Right cardiac atrium (tissue), 5 donors: ENCODE measurements at regions not wholly inside any gene's neighbourhood (a gene's known extent, or its start where the extent isn't known, plus 50 kb on each side); places are given as distances from the start of the nearest gene placed in this dataset.
A peak's percentile ranks its signal among the peaks of the same experiment; 100 is the strongest.

Experiments used
- ATAC-seq, 2 donors: fragments of 200-7000 bp; cut with Tn5 transposase; one replicate each; pipeline versions ENCODE4 v1.8.0 to v1.9.1; 2020; ENCODE audit warnings: moderate library complexity in 2 of 2, mild to moderate bottlenecking in 1 of 2
- DNase-seq, 3 donors: peaks; one replicate each; pipeline ENCODE4 v3.0.0-alpha.2; 2020
- H3K27ac ChIP-seq: one replicate; pipeline ENCODE4 v1.5.1; 2013; ENCODE audit warnings: mild to moderate bottlenecking, low read length, control low read depth, moderate library complexity
- H3K27me3 ChIP-seq: one replicate; pipeline ENCODE4 v1.6.1; 2013; ENCODE audit not compliant: control insufficient read depth, insufficient read depth
- H3K4me1 ChIP-seq: one replicate; pipeline ENCODE4 v1.6.1; 2013; ENCODE audit warnings: low read length; ENCODE audit not compliant: control insufficient read depth, insufficient read depth
- H3K4me3 ChIP-seq: one replicate; pipeline ENCODE4 v1.5.1; 2013; ENCODE audit warnings: low read length, control low read depth
- H3K9me3 ChIP-seq: one replicate; pipeline ENCODE4 v1.6.1; 2013; ENCODE audit warnings: low read length; ENCODE audit not compliant: control insufficient read depth
- WGBS: extraction: QIAGEN DNeasy Blood & Tissue Kit; methylation state at CpG from one replicate; pipeline ENCODE4 v1.1.7; 2013; 5-methylcytosine and 5-hydroxymethylcytosine counted together
- intact Hi-C, 4 donors: fragments of 100-400 bp; cut with DNase I; formaldehyde crosslinking; loops; one replicate each; pipeline versions ENCODE4 v1.11.0 to v1.14.0; 2022 to 2023
- donor health status: healthy with polysubstance abuse.
- donor health status: DM: no; HTN: yes; CAD: no.
- donor health status: DM: no; HTN: no; CAD: no.
- donor health status: DM: no; HTN: yes; CAD: no; lungs with severe emphysema.
- donor health status: DM: yes; HTN: yes; CAD: no.

- Histone ChIP-seq H3K4me3 (no peak overlapping the region), H3K4me1 (no peaks in the 10 kb centered on the region), H3K27ac (no peak overlapping the region), H3K27me3 (no peaks in the 10 kb centered on the region), H3K9me3 (no peaks in the 10 kb centered on the region)
- 74% methylated on average over 2 of the region's 2 CpGs for WGBS
- DNase-seq (no peak), ATAC-seq (no peak)
- intact Hi-C loops: no loop called here
Observed at GRCh38 chr21:28252928-28253327, 739.7 kb downstream of the LTN1 start.

GRCh38 chr21:28250946-28251345, 741.7 kb downstream of the LTN1 start:
- intact Hi-C loops: no loop called here
- Histone ChIP-seq H3K27ac (no peak overlapping the region), H3K9me3 (no peaks in the 10 kb centered on the region), H3K27me3 (no peaks in the 10 kb centered on the region), H3K4me1 (no peaks in the 10 kb centered on the region), H3K4me3 (no peak overlapping the region)
- ATAC-seq (no peak), DNase-seq (no peak)
- WGBS: 96% methylated on average over 4 of the region's 4 CpGs

DNA sequence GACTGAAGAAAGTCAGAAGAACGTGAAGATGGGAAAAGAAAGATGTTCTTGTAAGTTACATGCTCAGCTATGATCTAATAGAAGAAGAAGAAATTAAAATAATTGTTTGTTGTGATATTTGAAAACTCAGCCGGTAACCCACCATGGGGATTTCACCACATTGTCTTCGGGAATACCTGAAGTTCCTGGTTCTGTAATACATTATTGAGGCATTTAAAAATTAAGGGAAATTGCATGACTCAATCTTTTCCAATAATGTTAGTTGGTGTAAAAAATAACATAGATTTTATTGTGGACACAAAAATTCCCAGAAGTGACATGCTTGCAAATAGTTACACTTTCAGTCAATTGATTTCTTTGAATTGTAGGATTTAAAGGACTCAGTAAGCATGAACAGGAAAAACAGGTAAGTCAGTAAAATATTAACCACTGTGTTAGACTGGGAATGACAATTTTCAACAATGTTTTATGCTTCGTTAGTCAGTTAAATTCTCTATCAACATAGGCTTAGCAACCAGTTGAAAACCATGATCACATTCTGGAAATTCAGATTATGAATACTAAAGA, 745.1 kb downstream of the LTN1 start:
- Histone ChIP-seq H3K4me3 (no peak overlapping the region), H3K4me1 (no peaks in the 10 kb centered on the region), H3K9me3 (no peaks in the 10 kb centered on the region), H3K27me3 (no peaks in the 10 kb centered on the region), H3K27ac (no peak overlapping the region)
- WGBS: 95% methylated on average over 4 of the region's 4 CpGs
- DNase-seq (no peak), ATAC-seq (no peak)
- intact Hi-C loops: no loop called here

DNA sequence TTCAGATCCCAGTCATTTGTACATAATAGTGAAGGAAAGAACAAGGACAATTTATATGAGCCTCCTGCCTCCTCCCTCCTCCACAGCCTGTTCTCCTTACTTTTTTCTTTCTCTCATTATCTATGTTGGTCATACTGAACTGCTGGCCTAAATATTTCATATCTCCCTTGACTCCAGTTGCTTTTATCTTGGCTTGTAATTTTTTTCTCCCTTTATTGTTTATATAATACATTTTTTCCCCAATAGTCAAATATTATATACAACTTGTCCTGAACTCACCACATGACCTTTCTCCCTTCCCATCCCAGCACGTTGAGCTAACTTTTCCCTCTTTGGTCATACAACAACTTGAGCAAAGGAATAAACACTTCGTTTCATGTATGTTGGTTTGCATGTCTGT, 752.1 kb downstream of the LTN1 start:
- no peaks in the 10 kb centered on the region for H3K9me3 ChIP-seq
- intact Hi-C loops: no loop called here
- H3K4me1 ChIP-seq: peaks cover 4% of the 10 kb centered on the region
- no peak overlapping the region for H3K27ac ChIP-seq
- H3K27me3 ChIP-seq: no peaks in the 10 kb centered on the region
- ATAC-seq (no peak), DNase-seq (no peak)
- WGBS: 73% methylated on average over 2 of the region's 2 CpGs
- H3K4me3 ChIP-seq: no peak overlapping the region

DNA sequence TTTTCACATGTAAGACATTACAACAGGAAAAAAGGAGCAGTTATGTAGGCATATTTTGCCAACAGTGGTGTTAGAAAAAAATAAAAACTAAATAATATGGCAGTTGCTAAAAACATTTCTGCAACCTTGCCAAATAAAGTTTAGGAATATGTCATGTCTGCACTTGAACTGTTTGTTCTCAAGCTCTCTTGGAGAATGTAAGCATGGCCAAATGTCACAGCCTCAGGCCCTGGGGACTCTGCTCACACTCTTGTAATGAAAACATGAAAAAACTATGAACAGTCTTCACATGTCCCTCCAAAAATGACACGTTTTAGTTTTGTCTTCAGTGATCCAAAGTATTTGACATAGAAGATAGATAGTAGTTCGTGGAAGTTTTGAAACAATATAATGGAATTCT, 753.3 kb downstream of the LTN1 start:
- Histone ChIP-seq H3K4me3 (no peak overlapping the region), H3K27ac (peak overlapping the region; percentile 45), H3K4me1 (peaks cover 7% of the 10 kb centered on the region), H3K27me3 (no peaks in the 10 kb centered on the region), H3K9me3 (no peaks in the 10 kb centered on the region)
- DNase-seq: peak; percentile 57 to 92 (median 65)
- ATAC-seq: peak; percentile 69 to 91
- WGBS: 29% methylated on average over 2 of the region's 2 CpGs
- intact Hi-C loops: no loop called here

DNA sequence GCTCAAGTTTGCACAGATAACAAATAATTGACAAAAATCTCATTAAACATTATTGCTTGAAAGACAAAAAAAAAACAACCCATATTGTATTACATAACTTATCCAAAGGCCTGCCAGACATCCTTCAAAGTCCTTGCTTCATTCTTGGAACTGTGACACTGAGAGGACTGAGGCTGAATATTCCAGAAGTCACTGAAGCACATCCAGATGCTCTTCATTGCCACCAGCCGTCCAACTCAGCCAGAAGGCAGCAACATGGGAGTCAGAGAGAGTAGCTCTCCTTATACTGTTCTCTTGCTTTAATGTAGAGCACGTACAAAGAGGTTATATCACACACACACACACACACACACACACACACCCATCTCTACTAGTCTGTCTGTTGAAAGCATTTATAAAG, 755.0 kb downstream of the LTN1 start:
- DNase-seq: peak in 2 of 3 donors; percentile 14 to 55
- H3K27ac ChIP-seq: no peak overlapping the region
- H3K27me3 ChIP-seq: no peaks in the 10 kb centered on the region
- peak in 1 of 2 donors; percentile 54 for ATAC-seq
- intact Hi-C loops: no loop called here
- no peak overlapping the region for H3K4me3 ChIP-seq
- peaks cover 7% of the 10 kb centered on the region for H3K4me1 ChIP-seq
- H3K9me3 ChIP-seq: no peaks in the 10 kb centered on the region
- WGBS: 58% methylated on average over 2 of the region's 2 CpGs

- peak; percentile 53 to 75 for ATAC-seq
Observed at GRCh38 chr21:28235169-28235895, 757.3 kb downstream of the LTN1 start.

DNA sequence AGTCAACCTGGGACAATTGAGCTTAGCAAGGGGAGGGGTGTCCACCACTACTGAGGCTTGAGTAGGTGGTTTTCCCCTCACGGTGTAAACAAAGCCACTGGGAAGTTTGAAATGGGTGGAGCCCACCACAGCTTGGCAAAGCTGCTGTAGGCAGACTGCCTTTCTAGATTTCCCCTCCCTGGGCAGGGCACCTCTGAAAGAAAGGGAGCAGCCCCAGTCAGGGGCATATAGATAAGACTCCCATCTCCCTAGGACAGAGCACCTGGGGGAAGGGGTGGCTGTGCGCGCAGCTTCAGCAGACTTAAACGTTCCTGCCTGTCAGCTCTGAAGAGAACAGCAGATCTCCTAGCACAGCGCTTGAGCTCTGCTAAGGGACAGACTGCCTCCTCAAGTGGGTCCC, 758.4 kb downstream of the LTN1 start:
- intact Hi-C loops: no loop called here
- no peaks in the 10 kb centered on the region for H3K27me3 ChIP-seq
- H3K27ac ChIP-seq: no peak overlapping the region

More at GRCh38 chr21:28235169-28235895, 757.3 kb downstream of the LTN1 start:
- intact Hi-C loops: no loop called here
- 45% methylated on average over 3 of the region's 3 CpGs for WGBS
- no peaks in the 10 kb centered on the region for H3K9me3 ChIP-seq
- H3K27me3 ChIP-seq: no peaks in the 10 kb centered on the region
- DNase-seq: peak; percentile 13 to 61 (median 35)
- peaks cover 5% of the 10 kb centered on the region for H3K4me1 ChIP-seq
- no peak overlapping the region for H3K4me3 ChIP-seq
- H3K27ac ChIP-seq: no peak overlapping the region

DNA sequence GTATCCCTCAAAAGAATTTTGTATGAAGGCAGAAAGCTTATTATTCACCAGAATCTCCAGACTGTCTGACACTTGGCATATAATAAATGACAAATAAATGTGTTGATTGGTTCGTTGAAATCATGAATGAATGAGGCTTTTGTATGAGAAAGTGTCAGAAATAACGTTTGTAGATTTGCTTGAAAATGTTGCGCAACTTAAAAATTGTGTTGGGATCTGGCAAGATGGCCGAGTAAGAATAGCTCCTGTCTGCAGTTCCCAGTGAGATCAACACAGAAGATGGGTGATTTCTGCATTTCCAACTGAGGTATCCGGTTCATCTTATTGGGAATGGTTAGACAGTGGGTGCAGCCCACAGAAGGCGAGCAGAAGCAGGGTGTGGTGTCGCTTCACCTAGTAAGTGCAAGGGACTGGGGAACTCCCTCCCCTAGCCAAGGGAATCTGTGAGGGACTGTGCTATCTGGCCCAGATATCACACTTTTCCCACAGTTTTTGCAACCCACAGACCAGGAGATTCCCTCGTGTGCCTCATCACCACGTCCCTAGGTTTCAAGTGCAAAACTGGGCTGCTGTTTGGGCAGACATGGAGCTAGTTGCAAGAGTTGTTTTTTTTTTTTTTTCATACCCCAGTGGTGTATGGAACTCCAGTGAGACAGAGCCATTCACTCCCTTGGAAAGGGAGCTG, 759.0 kb downstream of the LTN1 start:
- Histone ChIP-seq H3K4me1 (peaks cover 5% of the 10 kb centered on the region), H3K9me3 (no peaks in the 10 kb centered on the region), H3K27ac (no peak overlapping the region), H3K4me3 (no peak overlapping the region), H3K27me3 (no peaks in the 10 kb centered on the region)
- ATAC-seq (peak; percentile 30 to 58), DNase-seq (peak in 2 of 3 donors; percentile 17 to 54)
- 72% methylated on average over 9 of the region's 9 CpGs for WGBS
- intact Hi-C loops: no loop called here

More for the DNA sequence above, 758.4 kb downstream of the LTN1 start:
- ATAC-seq: no peak
- 85% methylated on average over 5 of the region's 5 CpGs for WGBS
- DNase-seq: peak in 1 of 3 donors; percentile 30
- H3K4me3 ChIP-seq: no peak overlapping the region
- peaks cover 5% of the 10 kb centered on the region for H3K4me1 ChIP-seq
- H3K9me3 ChIP-seq: no peaks in the 10 kb centered on the region

DNA sequence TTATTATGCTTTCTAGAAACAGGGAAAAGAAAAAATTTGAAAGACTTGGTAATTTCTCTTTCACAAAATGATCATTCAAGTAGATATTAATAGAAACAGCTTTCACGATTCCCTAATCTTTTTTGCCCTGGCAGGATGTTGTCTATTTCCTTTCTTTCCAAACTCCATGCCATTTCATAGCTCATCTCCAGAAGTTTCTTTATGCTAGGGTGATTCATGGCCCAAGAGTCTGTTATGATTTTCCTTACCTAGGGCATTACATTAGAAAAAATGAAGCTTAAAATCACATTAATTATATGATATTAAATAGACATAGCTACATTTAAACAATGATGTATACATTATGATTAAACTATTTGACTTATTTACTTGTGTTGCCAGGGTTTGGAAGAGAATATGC, 762.1 kb downstream of the LTN1 start:
- WGBS: 16% methylated on average over 1 of the region's 1 CpG
- Histone ChIP-seq H3K27ac (no peak overlapping the region), H3K4me3 (no peak overlapping the region), H3K27me3 (no peaks in the 10 kb centered on the region), H3K4me1 (peaks cover 4% of the 10 kb centered on the region), H3K9me3 (no peaks in the 10 kb centered on the region)
- intact Hi-C loops: no loop called here
- DNase-seq (no peak), ATAC-seq (no peak)

DNA sequence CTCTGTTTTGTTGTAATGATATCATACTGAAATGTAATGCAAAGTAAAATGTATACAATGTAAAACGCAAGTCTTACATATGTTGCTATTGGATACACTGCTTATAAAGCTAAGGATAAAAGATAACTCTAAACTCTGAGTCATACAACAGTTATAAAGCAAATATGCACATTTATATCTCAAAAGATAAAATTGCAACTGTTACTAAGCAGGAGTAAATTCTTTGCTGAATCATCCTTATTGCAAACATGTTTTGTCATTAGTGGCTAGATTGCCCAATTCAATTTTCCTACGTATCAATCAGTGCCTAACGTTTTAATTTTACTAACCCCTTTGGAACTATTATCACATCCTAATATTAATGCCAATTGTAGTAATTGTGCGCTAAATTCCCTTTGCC, 762.9 kb downstream of the LTN1 start:
- Histone ChIP-seq H3K4me1 (peaks cover 1% of the 10 kb centered on the region), H3K4me3 (no peak overlapping the region), H3K27ac (no peak overlapping the region), H3K9me3 (no peaks in the 10 kb centered on the region), H3K27me3 (no peaks in the 10 kb centered on the region)
- no peak for ATAC-seq
- DNase-seq: no peak
- 76% methylated on average over 4 of the region's 4 CpGs for WGBS
- intact Hi-C loops: no loop called here
